CD4-positive, alpha-beta memory T cell (primary cell): ENCODE measurements at regions not wholly inside any gene's neighbourhood (a gene's known extent, or its start where the extent isn't known, plus 50 kb on each side); places are given as distances from the start of the nearest gene placed in this dataset.

Experiments used
- CTCF ChIA-PET: fragments of 350-600 bp; sonication (Branson Sonifier 250); formaldehyde crosslinking; loops from one replicate; lab custom pipeline; 2021; ENCODE audit warnings: inconsistent platforms; ENCODE audit not compliant: partially characterized antibody; lab: Charles Lee
- POLR2A ChIA-PET: fragments of 350-600 bp; sonication (Branson Sonifier 250); formaldehyde crosslinking; loops from one replicate; lab custom pipeline; 2021; ENCODE audit not compliant: partially characterized antibody; lab: Charles Lee
- DNase-seq, 5 donors: peaks; one replicate each; pipeline versions ENCODE4 v3.0.0 to v3.0.0-alpha.2; 2020 to 2022; ENCODE audit warnings: mixed read lengths in 1 of 5
- H3K27ac ChIP-seq: one replicate; pipeline ENCODE4 v1.7.0; 2013; ENCODE audit warnings: low read depth, low read length
- H3K27me3 ChIP-seq: 2 replicates; pipeline ENCODE4 v1.7.0; 2013; ENCODE audit warnings: mild to moderate bottlenecking, low read length, moderate library complexity; ENCODE audit not compliant: insufficient read depth
- H3K36me3 ChIP-seq: 2 replicates; pipeline ENCODE4 v1.7.0; 2013; ENCODE audit warnings: mild to moderate bottlenecking, low read length, moderate library complexity; ENCODE audit not compliant: insufficient read depth
- H3K4me1 ChIP-seq: 2 replicates; pipeline ENCODE4 v1.7.0; 2013; ENCODE audit warnings: mild to moderate bottlenecking, low read length, moderate library complexity; ENCODE audit not compliant: insufficient read depth
- H3K4me3 ChIP-seq, 2 donors: one replicate each; pipeline ENCODE4 v1.7.0; 2013; ENCODE audit warnings: low read length in 2 of 2, mild to moderate bottlenecking in 1 of 2
- H3K9me3 ChIP-seq, 2 donors: one replicate each; pipeline ENCODE4 v1.7.0; 2013; ENCODE audit warnings: low read length in 2 of 2, control low read depth in 1 of 2; ENCODE audit not compliant: control insufficient read depth in 1 of 2
- H3K27ac Mint-ChIP-seq, 7 donors: one replicate each; pipeline ENCODE4 v1.8.0; 2020 to 2021; ENCODE audit warnings: mixed read lengths in 7 of 7, mild to moderate bottlenecking in 6 of 7, inconsistent platforms in 3 of 7, moderate library complexity in 3 of 7
- H3K27me3 Mint-ChIP-seq, 2 donors: one replicate each; pipeline ENCODE4 v1.8.0; 2020 to 2021; ENCODE audit warnings: mixed read lengths in 2 of 2
- H3K36me3 Mint-ChIP-seq, 2 donors: one replicate each; pipeline ENCODE4 v1.8.0; 2020 to 2021; ENCODE audit warnings: mixed read lengths in 2 of 2, inconsistent platforms in 1 of 2, mild to moderate bottlenecking in 1 of 2
- H3K4me1 Mint-ChIP-seq, 4 donors: one replicate each; pipeline ENCODE4 v1.8.0; 2020 to 2021; ENCODE audit warnings: mixed read lengths in 4 of 4, mild to moderate bottlenecking in 1 of 4
- H3K4me3 Mint-ChIP-seq, 8 donors: one replicate each; pipeline ENCODE4 v1.8.0; 2020 to 2021; ENCODE audit warnings: mixed read lengths in 8 of 8, mild to moderate bottlenecking in 7 of 8, moderate library complexity in 6 of 8, inconsistent platforms in 3 of 8
- H3K9me3 Mint-ChIP-seq, 8 donors: one replicate each; pipeline ENCODE4 v1.8.0; 2020 to 2021; ENCODE audit warnings: mixed read lengths in 8 of 8, mild to moderate bottlenecking in 5 of 8, inconsistent platforms in 3 of 8, moderate library complexity in 1 of 8
- intact Hi-C: fragments of 100-400 bp; cut with micrococcal nuclease; formaldehyde crosslinking; loops from one replicate; pipeline ENCODE4 v1.15.1; 2023

GRCh38 chr12:65535946-65536345, 257.5 kb downstream of the MSRB3 start:
- no peak overlapping the region for H3K27ac ChIP-seq
- peaks cover 0 to 2% of the 10 kb centered on the region in 2 donors for H3K9me3 ChIP-seq
- intact Hi-C loops: no loop called here
- no peak for DNase-seq
- Mint-ChIP-seq H3K4me3 (no peak overlapping the region), H3K9me3 (peaks cover 0 to 30% (median 15%) of the 10 kb centered on the region in 8 donors), H3K4me1 (no peaks in the 10 kb centered on the region), H3K36me3 (no peaks in the 10 kb centered on the region), H3K27ac (no peak overlapping the region), H3K27me3 (peaks cover 0 to 2% of the 10 kb centered on the region in 2 donors)
- ChIA-PET CTCF (no interaction called here), POLR2A (no interaction called here)
- no peak overlapping the region for H3K4me3 ChIP-seq
- H3K27me3 ChIP-seq: no peaks in the 10 kb centered on the region
- no peaks in the 10 kb centered on the region for H3K4me1 ChIP-seq
- no peaks in the 10 kb centered on the region for H3K36me3 ChIP-seq

GRCh38 chr12:65536351-65536750, 257.9 kb downstream of the MSRB3 start:
- DNase-seq: no peak
- no peaks in the 10 kb centered on the region for H3K36me3 ChIP-seq
- ChIA-PET POLR2A (no interaction called here), CTCF (no interaction called here)
- no peak overlapping the region for H3K4me3 ChIP-seq
- peaks cover 0 to 6% of the 10 kb centered on the region in 2 donors for H3K9me3 ChIP-seq
- H3K27me3 Mint-ChIP-seq: peaks cover 0 to 2% of the 10 kb centered on the region in 2 donors
- no peaks in the 10 kb centered on the region for H3K36me3 Mint-ChIP-seq
- no peaks in the 10 kb centered on the region for H3K4me1 Mint-ChIP-seq
- no peak overlapping the region for H3K4me3 Mint-ChIP-seq
- no peaks in the 10 kb centered on the region for H3K27me3 ChIP-seq
- no peaks in the 10 kb centered on the region for H3K4me1 ChIP-seq
- no peak overlapping the region for H3K27ac ChIP-seq
- peaks cover 0 to 34% (median 16%) of the 10 kb centered on the region in 8 donors for H3K9me3 Mint-ChIP-seq
- intact Hi-C loops: no loop called here
- H3K27ac Mint-ChIP-seq: no peak overlapping the region

GRCh38 chr12:65536876-65537681, 258.6 kb downstream of the MSRB3 start:
- Histone ChIP-seq H3K4me1 (no peaks in the 10 kb centered on the region), H3K27me3 (no peaks in the 10 kb centered on the region), H3K4me3 (no peak overlapping the region), H3K27ac (no peak overlapping the region), H3K9me3 (peaks cover 0 to 6% of the 10 kb centered on the region in 2 donors), H3K36me3 (no peaks in the 10 kb centered on the region)
- peaks cover 0 to 35% (median 15%) of the 10 kb centered on the region in 8 donors for H3K9me3 Mint-ChIP-seq
- ChIA-PET CTCF (no interaction called here), POLR2A (no interaction called here)
- no peaks in the 10 kb centered on the region for H3K36me3 Mint-ChIP-seq
- intact Hi-C loops: no loop called here
- H3K27ac Mint-ChIP-seq: no peak overlapping the region
- no peak overlapping the region for H3K4me3 Mint-ChIP-seq
- H3K4me1 Mint-ChIP-seq: no peaks in the 10 kb centered on the region
- peaks cover 0 to 2% of the 10 kb centered on the region in 2 donors for H3K27me3 Mint-ChIP-seq
- no peak for DNase-seq

GRCh38 chr12:65537978-65538377, 259.5 kb downstream of the MSRB3 start:
- Mint-ChIP-seq H3K4me1 (no peaks in the 10 kb centered on the region), H3K27me3 (peaks cover 0 to 2% of the 10 kb centered on the region in 2 donors), H3K9me3 (peaks cover 0 to 39% (median 15%) of the 10 kb centered on the region in 8 donors), H3K4me3 (no peak overlapping the region), H3K27ac (no peak overlapping the region), H3K36me3 (no peaks in the 10 kb centered on the region)
- H3K27ac ChIP-seq: no peak overlapping the region
- H3K4me1 ChIP-seq: no peaks in the 10 kb centered on the region
- no peaks in the 10 kb centered on the region for H3K36me3 ChIP-seq
- peaks cover 0 to 6% of the 10 kb centered on the region in 2 donors for H3K9me3 ChIP-seq
- ChIA-PET POLR2A (no interaction called here), CTCF (no interaction called here)
- no peak for DNase-seq
- H3K27me3 ChIP-seq: no peaks in the 10 kb centered on the region
- H3K4me3 ChIP-seq: no peak overlapping the region
- intact Hi-C loops: no loop called here

- intact Hi-C loops: no loop called here
- CTCF ChIA-PET: no interaction called here
- POLR2A ChIA-PET: no interaction called here
Measured at GRCh38 chr12:65539023-65539422, 260.5 kb downstream of the MSRB3 start.

GRCh38 chr12:65540140-65540539, 261.7 kb downstream of the MSRB3 start:
- Histone ChIP-seq H3K9me3 (peaks cover 0 to 6% of the 10 kb centered on the region in 2 donors), H3K4me1 (no peaks in the 10 kb centered on the region), H3K36me3 (no peaks in the 10 kb centered on the region), H3K4me3 (no peak overlapping the region), H3K27ac (no peak overlapping the region), H3K27me3 (no peaks in the 10 kb centered on the region)
- ChIA-PET CTCF (no interaction called here), POLR2A (no interaction called here)
- Mint-ChIP-seq H3K27me3 (peaks cover 0 to 1% of the 10 kb centered on the region in 2 donors), H3K4me3 (no peak overlapping the region), H3K9me3 (peaks cover 0 to 39% (median 15%) of the 10 kb centered on the region in 8 donors), H3K36me3 (no peaks in the 10 kb centered on the region), H3K27ac (no peak overlapping the region), H3K4me1 (no peaks in the 10 kb centered on the region)
- no peak for DNase-seq
- intact Hi-C loops: no loop called here

More at GRCh38 chr12:65539023-65539422, 260.5 kb downstream of the MSRB3 start:
- Mint-ChIP-seq H3K36me3 (no peaks in the 10 kb centered on the region), H3K4me1 (no peaks in the 10 kb centered on the region), H3K9me3 (peaks cover 0 to 39% (median 15%) of the 10 kb centered on the region in 8 donors), H3K27ac (no peak overlapping the region), H3K27me3 (peaks cover 0 to 2% of the 10 kb centered on the region in 2 donors), H3K4me3 (no peak overlapping the region)
- Histone ChIP-seq H3K4me1 (no peaks in the 10 kb centered on the region), H3K4me3 (no peak overlapping the region), H3K27ac (no peak overlapping the region), H3K27me3 (no peaks in the 10 kb centered on the region), H3K36me3 (no peaks in the 10 kb centered on the region), H3K9me3 (peaks cover 0 to 6% of the 10 kb centered on the region in 2 donors)
- no peak for DNase-seq

- Mint-ChIP-seq H3K9me3 (peaks cover 0 to 13% (median 1%) of the 10 kb centered on the region in 8 donors), H3K27me3 (no peaks in the 10 kb centered on the region), H3K4me1 (no peaks in the 10 kb centered on the region), H3K36me3 (no peaks in the 10 kb centered on the region), H3K27ac (no peak overlapping the region), H3K4me3 (no peak overlapping the region)
- H3K27me3 ChIP-seq: no peaks in the 10 kb centered on the region
- CTCF ChIA-PET: interaction anchor here (1.2 kb wide), 2 partner anchors 10 to 18 kb away, joined by 3 to 4 read pairs; no protein-coding TSS in a partner anchor
- no peaks in the 10 kb centered on the region for H3K9me3 ChIP-seq
- no peak overlapping the region for H3K27ac ChIP-seq
- H3K36me3 ChIP-seq: no peaks in the 10 kb centered on the region
- no peak for DNase-seq
- POLR2A ChIA-PET: no interaction called here
- H3K4me3 ChIP-seq: no peak overlapping the region
- intact Hi-C loops: no loop called here
- no peaks in the 10 kb centered on the region for H3K4me1 ChIP-seq
Measured at GRCh38 chr12:65546528-65546927, 268.0 kb downstream of the MSRB3 start.
